ENCODE measurements at regions not wholly inside any gene's neighbourhood (a gene's known extent, or its start where the extent isn't known, plus 50 kb on each side); places are given as distances from the start of the nearest gene placed in this dataset.

- Histone ChIP-seq H3K4me3 (replicated peaks in 1 of 2; ENCODE audit: low read depth in 1 of 2, low read length in 2 of 2) (no peak overlapping the region), H3K9ac (ENCODE audit: low read length) (no peak overlapping the region), H3K36me3 (ENCODE audit: control insufficient read depth in 1 of 2, insufficient read depth in 2 of 2, low read length in 2 of 2) (no peaks in the 10 kb centered on the region), H4K20me1 (ENCODE audit: insufficient read depth) (no peaks in the 10 kb centered on the region), H3K27me3 (ENCODE audit: insufficient read depth, low read length) (no peaks in the 10 kb centered on the region), H3K4me1 (ENCODE audit: control insufficient read depth in 1 of 2, insufficient read depth in 2 of 2, low read length in 2 of 2) (no peaks in the 10 kb centered on the region), H3K9me3 (ENCODE audit: control insufficient read depth in 1 of 2, insufficient read depth in 1 of 2, low read depth in 1 of 2, low read length in 2 of 2) (no peaks in the 10 kb centered on the region), H2AFZ (ENCODE audit: low read depth, low read length, poor library complexity, severe bottlenecking) (no peak overlapping the region), H3K79me2 (ENCODE audit: insufficient read depth, low read length) (no peaks in the 10 kb centered on the region), H3K4me2 (ENCODE audit: low read length) (no peak overlapping the region), H3K9me2 (ENCODE audit: insufficient read depth) (no peaks in the 10 kb centered on the region), H3K27ac (ENCODE audit: low read depth, low read length) (no peak overlapping the region)
- CTCF ChIA-PET = no interaction called here
- intact Hi-C loops (cut with micrococcal nuclease) = no loop called here
- RAD21 ChIA-PET (ENCODE audit: low non-redundant PET in 1 of 2, low total read pairs in 2 of 2, uncharacterized antibody in 2 of 2, unreplicated experiment in 2 of 2) = no interaction called here
- BruUV-seq (replicated peaks) = no TSS peak
- ATAC-seq = no peak
- TF ChIP-seq EGR1 (IDR thresholded peaks at IDR 0.05; ENCODE audit: low read depth) (no peak), ZFX (IDR thresholded peaks at IDR 0.05) (no peak), TCF7L2 (IDR thresholded peaks at IDR 0.05; ENCODE audit: borderline replicate concordance, extremely low read depth, insufficient read depth, insufficient read length) (no peak), ZNF274 (IDR thresholded peaks at IDR 0.05; ENCODE audit: low read depth, low read length) (no peak), ZBTB33 (IDR thresholded peaks at IDR 0.05; ENCODE audit: extremely low read depth, insufficient replicate concordance, low read length) (no peak), EZH2 (IDR thresholded peaks at IDR 0.05) (no peak), POLR2A (IDR thresholded peaks at IDR 0.05; ENCODE audit: borderline replicate concordance, extremely low read depth, insufficient read depth, insufficient read length) (no peak), JUND (IDR thresholded peaks at IDR 0.05) (no peak), MAX (IDR thresholded peaks at IDR 0.05) (no peak), YY1 (IDR thresholded peaks at IDR 0.05; ENCODE audit: extremely low read depth, insufficient replicate concordance, low read depth, low read length) (no peak), CTCF (IDR thresholded peaks at IDR 0.05 in 2 of 3, conservative IDR thresholded peaks at IDR 0.05 in 1 of 3; ENCODE audit: borderline replicate concordance in 1 of 3, insufficient read depth in 1 of 3, low read depth in 2 of 3, low read length in 2 of 3) (no peak), CEBPB (IDR thresholded peaks at IDR 0.05; ENCODE audit: low read depth) (no peak), ELF1 (IDR thresholded peaks at IDR 0.05; ENCODE audit: borderline replicate concordance, low read depth) (no peak), RAD21 (IDR thresholded peaks at IDR 0.05; ENCODE audit: low read depth) (no peak), EZH2phosphoT487 (IDR thresholded peaks at IDR 0.05; ENCODE audit: borderline replicate concordance) (no peak), FOSL1 (IDR thresholded peaks at IDR 0.05; ENCODE audit: low read depth) (no peak), CBX3 (IDR thresholded peaks at IDR 0.05; ENCODE audit: low read depth) (no peak), SRF (IDR thresholded peaks at IDR 0.05; ENCODE audit: low read depth) (no peak), REST (IDR thresholded peaks at IDR 0.05; ENCODE audit: low read depth) (no peak), SIN3A (IDR thresholded peaks at IDR 0.05; ENCODE audit: low read depth) (no peak)
- no peak for DNase-seq (ENCODE audit: low read depth, low spot score)
- POLR2A ChIA-PET = no interaction called here
These were observed 192.0 kb upstream of the HS3ST5 start for GRCh38 chr6:114534813-114535212.
